Lower lobe of right lung (tissue), 2 donors: ENCODE measurements at regions not wholly inside any gene's neighbourhood (a gene's known extent, or its start where the extent isn't known, plus 50 kb on each side); places are given as distances from the start of the nearest gene placed in this dataset.
A peak's percentile ranks its signal among the peaks of the same experiment; 100 is the strongest.
"Not testable (repeated sequence)": the region's sequence is repeated elsewhere in the genome, so short reads cannot be mapped to it uniquely, and the experiment has no call there.

Source experiments
- ATAC-seq, 2 donors: fragments of 200-7000 bp; cut with Tn5 transposase; one replicate each; pipeline ENCODE4 v1.9.1; 2020 to 2022; ENCODE audit warnings: mild to moderate bottlenecking in 2 of 2, moderate library complexity in 2 of 2
- DNase-seq: peaks from one replicate; pipeline ENCODE4 v3.0.0-alpha.2; 2020
- H3K27ac ChIP-seq: fragments of 200-600 bp; one replicate; pipeline ENCODE4 v1.8.0; 2022
- H3K27me3 ChIP-seq: fragments of 200-600 bp; one replicate; pipeline ENCODE4 v1.8.0; 2022; ENCODE audit warnings: low read depth
- H3K36me3 ChIP-seq: fragments of 200-600 bp; one replicate; pipeline ENCODE4 v1.8.0; 2022; ENCODE audit warnings: mild to moderate bottlenecking
- H3K4me1 ChIP-seq: fragments of 200-600 bp; one replicate; pipeline ENCODE4 v1.8.0; 2022
- H3K4me3 ChIP-seq: fragments of 200-600 bp; one replicate; pipeline ENCODE4 v1.8.0; 2022; ENCODE audit warnings: mild to moderate bottlenecking
- H3K9me3 ChIP-seq: fragments of 200-600 bp; one replicate; pipeline ENCODE4 v1.8.0; 2022
- CTCF ChIP-seq: fragments of 200-600 bp; IDR thresholded peaks from one replicate; pipeline ENCODE4 v1.8.0; 2022; ENCODE audit warnings: antibody characterized with exemption, mild to moderate bottlenecking
- intact Hi-C: fragments of 100-400 bp; cut with DNase I; formaldehyde crosslinking; loops from one replicate; pipeline ENCODE4 v1.11.0; 2022
- donor health status: DM: no; HTN: yes; CAD: no; lungs with severe emphysema.

- H3K9me3 ChIP-seq: no peaks in the 10 kb centered on the region
- H3K27me3 ChIP-seq: no peaks in the 10 kb centered on the region
- no peak for TF ChIP-seq CTCF
- no peak overlapping the region for H3K4me3 ChIP-seq
- ATAC-seq (no peak), DNase-seq (no peak)
- intact Hi-C loops: no loop called here
- H3K36me3 ChIP-seq: no peaks in the 10 kb centered on the region
- no peak overlapping the region for H3K27ac ChIP-seq
- peaks cover 8% of the 10 kb centered on the region for H3K4me1 ChIP-seq
Measured at GRCh38 chr3:177629276-177629675, 432.0 kb upstream of the TBL1XR1 start.

GRCh38 chr3:177633671-177634207 lies 436.5 kb upstream of the TBL1XR1 start:
- H3K27ac ChIP-seq: no peak overlapping the region

GRCh38 chr3:177635601-177636106 lies 438.4 kb upstream of the TBL1XR1 start:
- intact Hi-C loops, H3K4me1 ChIP-seq, H3K9me3 ChIP-seq, H3K36me3 ChIP-seq, ATAC-seq, DNase-seq, H3K27me3 ChIP-seq, H3K27ac ChIP-seq, H3K4me3 ChIP-seq: not testable (repeated sequence)

More at GRCh38 chr3:177633671-177634207, 436.5 kb upstream of the TBL1XR1 start:
- no peak for TF ChIP-seq CTCF
- Histone ChIP-seq H3K27me3 (no peaks in the 10 kb centered on the region), H3K36me3 (no peaks in the 10 kb centered on the region), H3K9me3 (no peaks in the 10 kb centered on the region), H3K4me1 (peaks cover 8% of the 10 kb centered on the region), H3K4me3 (no peak overlapping the region)
- ATAC-seq (no peak), DNase-seq (no peak)
- intact Hi-C loops: no loop called here

- no peak overlapping the region for H3K4me3 ChIP-seq
- ATAC-seq (no peak), DNase-seq (no peak)
- no peaks in the 10 kb centered on the region for H3K9me3 ChIP-seq
- no peak for TF ChIP-seq CTCF
- H3K36me3 ChIP-seq: no peaks in the 10 kb centered on the region
- H3K27ac ChIP-seq: no peak overlapping the region
- H3K27me3 ChIP-seq: no peaks in the 10 kb centered on the region
- no peaks in the 10 kb centered on the region for H3K4me1 ChIP-seq
- intact Hi-C loops: no loop called here
Measured at GRCh38 chr3:177640319-177640965, 443.2 kb upstream of the TBL1XR1 start.

GRCh38 chr3:177641206-177641605 lies 443.9 kb upstream of the TBL1XR1 start:
- no peak for TF ChIP-seq CTCF
- no peak overlapping the region for H3K27ac ChIP-seq
- ATAC-seq: no peak
- no peaks in the 10 kb centered on the region for H3K4me1 ChIP-seq
- intact Hi-C loops: no loop called here
- DNase-seq: no peak
- no peaks in the 10 kb centered on the region for H3K9me3 ChIP-seq
- no peaks in the 10 kb centered on the region for H3K36me3 ChIP-seq
- H3K27me3 ChIP-seq: no peaks in the 10 kb centered on the region
- H3K4me3 ChIP-seq: no peak overlapping the region

GRCh38 chr3:177642042-177642803 lies 444.9 kb upstream of the TBL1XR1 start:
- no peak for TF ChIP-seq CTCF
- no peak overlapping the region for H3K4me3 ChIP-seq
- peak; percentile 9 to 39 for ATAC-seq
- H3K27ac ChIP-seq: peak overlapping the region; percentile 47
- no peaks in the 10 kb centered on the region for H3K36me3 ChIP-seq
- intact Hi-C loops: no loop called here
- DNase-seq: no peak
- H3K27me3 ChIP-seq: no peaks in the 10 kb centered on the region
- H3K4me1 ChIP-seq: peaks cover under 1% of the 10 kb centered on the region
- no peaks in the 10 kb centered on the region for H3K9me3 ChIP-seq
